Trophoblast cell (in vitro differentiated cells and primary cell): ENCODE measurements at regions not wholly inside any gene's neighbourhood (a gene's known extent, or its start where the extent isn't known, plus 50 kb on each side); places are given as distances from the start of the nearest gene placed in this dataset.

Experiments
- DNase-seq, 2 donors: peaks; one replicate each; pipeline ENCODE4 v3.0.0-alpha.2; 2016
- H2AFZ ChIP-seq: 2 replicates; pipeline ENCODE4 v1.6.1; 2013; ENCODE audit warnings: low read length, moderate library complexity, mild to moderate bottlenecking; ENCODE audit not compliant: insufficient read depth, poor library complexity
- H2AK5ac ChIP-seq: 2 replicates; pipeline ENCODE4 v1.6.1; 2013; ENCODE audit warnings: mild to moderate bottlenecking, low read length
- H2BK120ac ChIP-seq: 2 replicates; pipeline ENCODE4 v1.6.1; 2013; ENCODE audit warnings: low read length, mild to moderate bottlenecking, moderate library complexity; ENCODE audit not compliant: insufficient read depth, poor library complexity
- H2BK12ac ChIP-seq: 2 replicates; pipeline ENCODE4 v1.6.1; 2013; ENCODE audit warnings: mild to moderate bottlenecking, low read length, moderate library complexity
- H2BK5ac ChIP-seq: 2 replicates; pipeline ENCODE4 v1.6.1; 2013; ENCODE audit warnings: low read length, low read depth, moderate library complexity, mild to moderate bottlenecking; ENCODE audit not compliant: poor library complexity
- H3K14ac ChIP-seq: 2 replicates; pipeline ENCODE4 v1.6.1; 2013; ENCODE audit warnings: mild to moderate bottlenecking, low read length
- H3K18ac ChIP-seq: 2 replicates; pipeline ENCODE4 v1.6.1; 2013; ENCODE audit warnings: mild to moderate bottlenecking, low read length
- H3K23ac ChIP-seq: 2 replicates; pipeline ENCODE4 v1.6.1; 2013; ENCODE audit warnings: low read length
- H3K27ac ChIP-seq: 2 replicates; pipeline ENCODE4 v1.5.1; 2013; ENCODE audit warnings: low read depth, mild to moderate bottlenecking, inconsistent platforms, low read length, moderate library complexity
- H3K27me3 ChIP-seq: 2 replicates; pipeline ENCODE4 v1.6.1; 2013; ENCODE audit warnings: inconsistent platforms, mild to moderate bottlenecking, low read length, moderate library complexity; ENCODE audit not compliant: insufficient read depth
- H3K36me3 ChIP-seq, 2 experiments: 1 replicate in 1 of 2; 2 replicates in 1 of 2; pipeline ENCODE4 v1.6.1; 2013; ENCODE audit warnings: low read length in 2 of 2, mild to moderate bottlenecking in 2 of 2, moderate library complexity in 1 of 2; ENCODE audit not compliant: insufficient read depth in 2 of 2, control insufficient read depth in 1 of 2
- H3K4ac ChIP-seq: 2 replicates; pipeline ENCODE4 v1.6.1; 2013; ENCODE audit warnings: low read depth, mild to moderate bottlenecking, low read length, moderate library complexity
- H3K4me1 ChIP-seq, 2 experiments: 1 replicate in 1 of 2; 2 replicates in 1 of 2; pipeline ENCODE4 v1.6.1; 2013; ENCODE audit warnings: low read length in 2 of 2, mild to moderate bottlenecking in 2 of 2, moderate library complexity in 1 of 2; ENCODE audit not compliant: insufficient read depth in 2 of 2, control insufficient read depth in 1 of 2
- H3K4me2 ChIP-seq: 2 replicates; pipeline ENCODE4 v1.6.1; 2013; ENCODE audit warnings: inconsistent platforms, mild to moderate bottlenecking, low read length, moderate library complexity
- H3K4me3 ChIP-seq: 2 replicates; pipeline ENCODE4 v1.5.1; 2013; ENCODE audit warnings: mild to moderate bottlenecking, low read depth, low read length, inconsistent platforms
- H3K79me1 ChIP-seq: one replicate; pipeline ENCODE4 v1.6.1; 2013; ENCODE audit warnings: low read length
- H3K79me2 ChIP-seq: 2 replicates; pipeline ENCODE4 v1.6.1; 2013; ENCODE audit warnings: low read length, mild to moderate bottlenecking; ENCODE audit not compliant: control insufficient read depth, insufficient read depth, poor library complexity
- H3K9ac ChIP-seq: 2 replicates; pipeline ENCODE4 v1.6.1; 2013; ENCODE audit warnings: mild to moderate bottlenecking, low read length
- H3K9me3 ChIP-seq: 2 replicates; pipeline ENCODE4 v1.6.1; 2013; ENCODE audit warnings: low read depth, mild to moderate bottlenecking, control low read depth, inconsistent platforms, low read length; ENCODE audit not compliant: insufficient read depth
- H4K12ac ChIP-seq: 2 replicates; pipeline ENCODE4 v1.6.1; 2013; ENCODE audit warnings: low read depth, mild to moderate bottlenecking, low read length, moderate library complexity
- H4K8ac ChIP-seq: 2 replicates; pipeline ENCODE4 v1.6.1; 2013; ENCODE audit warnings: low read depth, mild to moderate bottlenecking, low read length, moderate library complexity
- H4K91ac ChIP-seq: one replicate; pipeline ENCODE4 v1.6.1; 2013; ENCODE audit warnings: low read depth, mild to moderate bottlenecking, low read length, moderate library complexity
- WGBS: extraction: QIAGEN DNeasy Blood & Tissue Kit; methylation state at CpG from one replicate; pipeline ENCODE4 v1.1.7; 2013; ENCODE audit warnings: missing lambda C conversion rate; ENCODE audit not compliant: insufficient read length, insufficient coverage; ENCODE audit errors: extremely low coverage; 5-methylcytosine and 5-hydroxymethylcytosine counted together

DNA sequence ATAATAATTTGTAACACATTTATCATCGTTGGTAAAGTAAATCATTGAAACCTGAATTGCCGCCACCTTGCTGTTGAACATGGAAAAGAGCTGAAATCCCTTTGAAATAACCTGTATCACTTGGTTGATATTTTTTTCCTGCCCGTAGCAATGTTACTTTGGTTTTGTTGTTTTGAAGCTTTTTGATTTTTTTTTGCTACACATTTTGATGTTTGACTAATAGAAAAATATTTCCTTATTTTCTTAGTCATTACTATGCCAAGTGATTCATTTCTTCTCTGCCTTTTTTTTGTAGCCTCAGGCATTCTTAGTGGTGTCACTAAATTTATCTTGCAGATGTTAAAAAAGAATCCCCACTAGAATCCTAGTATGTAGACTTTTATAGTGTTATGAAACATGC, 235.1 kb upstream of the MEOX2 start:
- DNase-seq: no peak
- WGBS: no CpG with 5 or more reads among the region's 3 CpGs
- no peaks in the 10 kb centered on the region for H3K27me3 ChIP-seq

GRCh38 chr7:15920953-15921352, 234.5 kb upstream of the MEOX2 start:
- no peak overlapping the region for H2BK5ac ChIP-seq
- no peak overlapping the region for H3K4me3 ChIP-seq
- H3K27me3 ChIP-seq: no peaks in the 10 kb centered on the region
- H2BK12ac ChIP-seq: no peak overlapping the region
- no peaks in the 10 kb centered on the region for H3K9me3 ChIP-seq
- no peak overlapping the region for H3K9ac ChIP-seq
- H3K18ac ChIP-seq: no peak overlapping the region
- H3K79me2 ChIP-seq: no peaks in the 10 kb centered on the region
- no peak overlapping the region for H3K4ac ChIP-seq
- no peak overlapping the region for H4K8ac ChIP-seq
- no peak for DNase-seq
- no peak overlapping the region for H4K12ac ChIP-seq
- H3K23ac ChIP-seq: no peak overlapping the region
- H3K14ac ChIP-seq: no peak overlapping the region
- H2AFZ ChIP-seq: no peak overlapping the region
- H4K91ac ChIP-seq: no peak overlapping the region
- H3K79me1 ChIP-seq: no peaks in the 10 kb centered on the region
- H2AK5ac ChIP-seq: no peak overlapping the region
- H3K4me1 ChIP-seq: no peaks in the 10 kb centered on the region
- no peak overlapping the region for H2BK120ac ChIP-seq
- H3K27ac ChIP-seq: no peak overlapping the region
- no peak overlapping the region for H3K4me2 ChIP-seq
- H3K36me3 ChIP-seq: no peaks in the 10 kb centered on the region
- no CpG with 5 or more reads among the region's 7 CpGs for WGBS

More for the DNA sequence above, 235.1 kb upstream of the MEOX2 start:
- no peak overlapping the region for H4K91ac ChIP-seq
- no peak overlapping the region for H4K8ac ChIP-seq
- no peaks in the 10 kb centered on the region for H3K36me3 ChIP-seq
- H2AK5ac ChIP-seq: no peak overlapping the region
- H3K4me2 ChIP-seq: no peak overlapping the region
- no peak overlapping the region for H3K23ac ChIP-seq
- H3K9me3 ChIP-seq: no peaks in the 10 kb centered on the region
- no peak overlapping the region for H3K14ac ChIP-seq
- no peak overlapping the region for H3K4me3 ChIP-seq
- H3K79me1 ChIP-seq: no peaks in the 10 kb centered on the region
- no peak overlapping the region for H2BK120ac ChIP-seq
- no peak overlapping the region for H2BK12ac ChIP-seq
- no peaks in the 10 kb centered on the region for H3K4me1 ChIP-seq
- H3K4ac ChIP-seq: no peak overlapping the region
- no peaks in the 10 kb centered on the region for H3K79me2 ChIP-seq
- no peak overlapping the region for H2BK5ac ChIP-seq
- H4K12ac ChIP-seq: no peak overlapping the region
- H3K9ac ChIP-seq: no peak overlapping the region
- no peak overlapping the region for H3K18ac ChIP-seq
- no peak overlapping the region for H3K27ac ChIP-seq
- no peak overlapping the region for H2AFZ ChIP-seq

GRCh38 chr7:15916681-15917380, 230.3 kb upstream of the MEOX2 start:
- H3K9ac ChIP-seq: no peak overlapping the region
- no peak overlapping the region for H2BK120ac ChIP-seq
- H2AFZ ChIP-seq: no peak overlapping the region
- H4K91ac ChIP-seq: no peak overlapping the region
- WGBS: no CpG with 5 or more reads among the region's 4 CpGs
- no peak overlapping the region for H2AK5ac ChIP-seq
- no peak for DNase-seq
- H4K12ac ChIP-seq: no peak overlapping the region
- no peaks in the 10 kb centered on the region for H3K4me1 ChIP-seq
- no peak overlapping the region for H3K4ac ChIP-seq
- no peak overlapping the region for H3K14ac ChIP-seq
- no peak overlapping the region for H3K4me3 ChIP-seq
- no peak overlapping the region for H4K8ac ChIP-seq
- no peaks in the 10 kb centered on the region for H3K27me3 ChIP-seq
- no peak overlapping the region for H2BK5ac ChIP-seq
- no peaks in the 10 kb centered on the region for H3K79me2 ChIP-seq
- H3K23ac ChIP-seq: no peak overlapping the region
- no peaks in the 10 kb centered on the region for H3K36me3 ChIP-seq
- H3K79me1 ChIP-seq: no peaks in the 10 kb centered on the region
- H3K9me3 ChIP-seq: no peaks in the 10 kb centered on the region
- H3K18ac ChIP-seq: no peak overlapping the region
- no peak overlapping the region for H2BK12ac ChIP-seq
- no peak overlapping the region for H3K27ac ChIP-seq
- H3K4me2 ChIP-seq: no peak overlapping the region

DNA sequence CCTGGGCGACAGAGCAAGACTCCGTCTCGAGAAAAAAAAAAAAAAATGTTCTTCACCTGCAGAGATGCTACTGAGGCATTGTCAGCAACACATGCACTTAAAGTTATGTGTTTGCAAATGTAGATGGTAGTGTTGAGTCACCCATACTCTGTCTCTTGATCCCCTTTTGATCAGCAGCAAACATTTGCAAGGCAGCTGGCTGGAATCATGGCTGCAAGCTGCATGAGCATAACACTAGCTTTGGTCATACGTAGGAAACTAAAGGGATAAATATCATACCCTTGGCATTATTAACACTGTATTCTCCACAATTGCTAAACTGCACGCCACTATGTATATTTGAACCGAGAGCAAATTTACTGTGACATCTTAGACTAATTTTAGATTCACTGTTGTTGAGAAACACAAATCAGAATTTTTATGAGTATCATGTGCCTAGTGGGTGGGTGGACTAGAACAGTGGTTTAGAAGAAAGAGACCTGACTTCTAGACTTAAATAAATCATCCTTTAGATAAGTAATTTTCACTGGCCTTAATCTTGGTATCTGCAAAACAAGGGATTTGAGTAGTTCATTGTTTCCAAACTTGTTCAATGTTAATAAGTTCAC, 229.3 kb upstream of the MEOX2 start:
- DNase-seq: no peak
- no peak overlapping the region for H3K27ac ChIP-seq
- no CpG with 5 or more reads among the region's 6 CpGs for WGBS

More for the DNA sequence above, 229.3 kb upstream of the MEOX2 start:
- H4K12ac ChIP-seq: no peak overlapping the region
- no peak overlapping the region for H3K23ac ChIP-seq
- H3K4me2 ChIP-seq: no peak overlapping the region
- H2BK120ac ChIP-seq: no peak overlapping the region
- no peak overlapping the region for H4K8ac ChIP-seq
- H4K91ac ChIP-seq: no peak overlapping the region
- no peak overlapping the region for H3K4me3 ChIP-seq
- no peak overlapping the region for H3K18ac ChIP-seq
- H3K79me2 ChIP-seq: no peaks in the 10 kb centered on the region
- no peak overlapping the region for H2BK5ac ChIP-seq
- H3K4me1 ChIP-seq: no peaks in the 10 kb centered on the region
- H3K4ac ChIP-seq: no peak overlapping the region
- no peak overlapping the region for H3K9ac ChIP-seq
- no peaks in the 10 kb centered on the region for H3K9me3 ChIP-seq
- H2AK5ac ChIP-seq: no peak overlapping the region
- H3K14ac ChIP-seq: no peak overlapping the region
- H2AFZ ChIP-seq: no peak overlapping the region
- H3K79me1 ChIP-seq: no peaks in the 10 kb centered on the region
- no peak overlapping the region for H2BK12ac ChIP-seq
- H3K27me3 ChIP-seq: no peaks in the 10 kb centered on the region
- H3K36me3 ChIP-seq: no peaks in the 10 kb centered on the region
